ENCODE measurements at regions not wholly inside any gene's neighbourhood (a gene's known extent, or its start where the extent isn't known, plus 50 kb on each side); places are given as distances from the start of the nearest gene placed in this dataset.

DNA sequence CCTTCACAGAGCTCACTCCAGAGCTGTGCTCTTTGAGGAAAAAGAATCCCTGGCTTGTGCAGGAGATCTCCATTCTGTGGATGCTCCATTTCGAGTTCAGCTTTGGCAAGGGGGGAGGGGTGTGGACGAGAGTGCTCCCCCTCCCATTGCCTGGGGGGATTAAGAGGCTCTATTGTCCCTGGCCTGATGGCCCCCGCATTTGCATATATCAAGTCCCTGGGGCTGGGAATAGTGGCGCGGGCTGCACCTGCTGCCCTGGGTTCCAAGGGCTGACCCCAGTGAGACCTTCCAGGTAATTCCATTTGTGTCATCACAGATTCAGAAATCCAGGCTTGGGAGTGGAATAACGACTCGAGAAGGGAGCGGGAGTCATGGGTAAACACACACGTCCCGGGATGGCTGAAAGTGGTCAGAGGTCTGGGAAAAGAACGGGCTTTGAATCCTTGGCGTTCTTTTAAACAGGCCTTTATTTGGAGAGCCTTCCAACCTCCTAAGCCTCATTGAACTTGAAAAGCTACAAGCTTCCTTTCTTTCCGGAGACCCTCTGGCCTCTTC lies 479.3 kb downstream of the HS3ST3B1 start:
- TF ChIP-seq, protein P1, sequence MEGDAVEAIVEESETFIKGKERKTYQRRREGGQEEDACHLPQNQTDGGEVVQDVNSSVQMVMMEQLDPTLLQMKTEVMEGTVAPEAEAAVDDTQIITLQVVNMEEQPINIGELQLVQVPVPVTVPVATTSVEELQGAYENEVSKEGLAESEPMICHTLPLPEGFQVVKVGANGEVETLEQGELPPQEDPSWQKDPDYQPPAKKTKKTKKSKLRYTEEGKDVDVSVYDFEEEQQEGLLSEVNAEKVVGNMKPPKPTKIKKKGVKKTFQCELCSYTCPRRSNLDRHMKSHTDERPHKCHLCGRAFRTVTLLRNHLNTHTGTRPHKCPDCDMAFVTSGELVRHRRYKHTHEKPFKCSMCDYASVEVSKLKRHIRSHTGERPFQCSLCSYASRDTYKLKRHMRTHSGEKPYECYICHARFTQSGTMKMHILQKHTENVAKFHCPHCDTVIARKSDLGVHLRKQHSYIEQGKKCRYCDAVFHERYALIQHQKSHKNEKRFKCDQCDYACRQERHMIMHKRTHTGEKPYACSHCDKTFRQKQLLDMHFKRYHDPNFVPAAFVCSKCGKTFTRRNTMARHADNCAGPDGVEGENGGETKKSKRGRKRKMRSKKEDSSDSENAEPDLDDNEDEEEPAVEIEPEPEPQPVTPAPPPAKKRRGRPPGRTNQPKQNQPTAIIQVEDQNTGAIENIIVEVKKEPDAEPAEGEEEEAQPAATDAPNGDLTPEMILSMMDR (IDR thresholded peaks at IDR 0.05), result no peak
- TF ChIP-seq EZH2 (IDR thresholded peaks at IDR 0.05), result no peak
